GM21825 (cell line): ENCODE measurements at regions not wholly inside any gene's neighbourhood (a gene's known extent, or its start where the extent isn't known, plus 50 kb on each side); places are given as distances from the start of the nearest gene placed in this dataset.
"Not testable (repeated sequence)": the region's sequence is repeated elsewhere in the genome, so short reads cannot be mapped to it uniquely, and the experiment has no call there.

ENCODE experiments used
- ATAC-seq: cut with Tn5 transposase; IDR thresholded peaks from one replicate; pipeline ENCODE4 v1.9.1; 2021; ENCODE audit warnings: mild to moderate bottlenecking, moderate library complexity; ENCODE audit not compliant: unreplicated experiment

GRCh38 chrX:16067886-16068515 lies 55.4 kb upstream of the GRPR start:
- peak; percentile 93 for ATAC-seq

- ATAC-seq = no peak
Observed at GRCh38 chrX:16063921-16064320, 59.4 kb upstream of the GRPR start.

- ATAC-seq = no peak
Observed at GRCh38 chrX:16063141-16063540, 60.2 kb upstream of the GRPR start.

GRCh38 chrX:16061296-16061695 lies 62.1 kb upstream of the GRPR start:
- no peak for ATAC-seq

- ATAC-seq = no peak
Observed at GRCh38 chrX:16060252-16060651, 63.1 kb upstream of the GRPR start.

- ATAC-seq = not testable (repeated sequence)
Observed at GRCh38 chrX:16049126-16049525, 74.2 kb upstream of the GRPR start.

GRCh38 chrX:16042980-16043379 lies 80.4 kb upstream of the GRPR start:
- ATAC-seq = no peak

GRCh38 chrX:16039834-16040233 lies 83.5 kb upstream of the GRPR start:
- peak; percentile 31 for ATAC-seq

- peak; percentile 52 for ATAC-seq
Observed at GRCh38 chrX:16039363-16039762, 84.0 kb upstream of the GRPR start.

GRCh38 chrX:16033331-16033730 lies 90.0 kb upstream of the GRPR start:
- ATAC-seq = no peak

- no peak for ATAC-seq
Observed at GRCh38 chrX:16028576-16028975, 94.8 kb upstream of the GRPR start.

- ATAC-seq = peak; percentile 97
Observed at GRCh38 chrX:16023790-16024734, 99.3 kb upstream of the GRPR start.

- no peak for ATAC-seq
Observed at GRCh38 chrX:16022580-16023200, 100.7 kb upstream of the GRPR start.

- no peak for ATAC-seq
Observed at GRCh38 chrX:16018291-16018690, 105.1 kb upstream of the GRPR start.

- ATAC-seq = no peak
Observed at GRCh38 chrX:16014171-16014570, 109.2 kb upstream of the GRPR start.

- no peak for ATAC-seq
Observed at GRCh38 chrX:16012250-16012649, 111.1 kb upstream of the GRPR start.

GRCh38 chrX:16005917-16006316 lies 117.4 kb upstream of the GRPR start:
- no peak for ATAC-seq

GRCh38 chrX:16002185-16002584 lies 121.2 kb upstream of the GRPR start:
- ATAC-seq = no peak

GRCh38 chrX:15998350-15998749 lies 125.0 kb upstream of the GRPR start:
- no peak for ATAC-seq

GRCh38 chrX:15989716-15990115 lies 133.6 kb upstream of the GRPR start:
- no peak for ATAC-seq

- no peak for ATAC-seq
Observed at GRCh38 chrX:15988661-15989603, 134.3 kb upstream of the AP1S2 start.
